HG03520 (cell line): ENCODE measurements at regions not wholly inside any gene's neighbourhood (a gene's known extent, or its start where the extent isn't known, plus 50 kb on each side); places are given as distances from the start of the nearest gene placed in this dataset.

Source experiments
- ATAC-seq: cut with Tn5 transposase; IDR thresholded peaks from one replicate; pipeline ENCODE4 v1.9.1; 2021; ENCODE audit warnings: mild to moderate bottlenecking, moderate library complexity; ENCODE audit not compliant: unreplicated experiment

DNA sequence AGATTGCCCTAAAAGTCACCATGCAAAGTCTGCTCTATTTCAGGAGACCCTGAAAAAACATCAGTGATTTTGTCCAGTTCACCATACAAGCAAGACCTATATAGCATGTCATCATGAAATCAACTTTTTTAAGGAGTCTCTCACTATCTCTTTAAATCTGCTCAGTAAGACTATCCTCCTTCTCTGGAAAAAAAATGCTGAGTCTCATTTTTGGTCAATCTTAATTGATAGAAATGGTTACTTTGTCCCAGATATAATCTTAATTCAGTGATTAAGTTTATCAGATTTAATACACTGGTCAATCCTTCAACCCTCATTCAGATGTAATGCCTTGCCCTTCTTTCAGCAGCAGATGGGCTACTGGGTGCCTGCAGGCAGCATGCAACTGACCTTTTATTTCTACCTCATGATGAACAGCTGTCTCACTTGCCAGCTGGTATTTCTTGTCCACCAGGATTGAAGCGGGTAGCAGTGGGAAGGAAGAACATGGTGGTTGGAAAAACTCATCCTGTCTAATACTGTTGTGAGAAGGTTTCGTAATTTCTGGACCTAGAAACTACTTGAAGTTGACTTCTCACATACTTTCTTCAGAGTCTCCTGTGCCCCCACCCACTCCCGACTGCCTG lies 375.3 kb downstream of the DNAH5 start:
- ATAC-seq, result no peak

DNA sequence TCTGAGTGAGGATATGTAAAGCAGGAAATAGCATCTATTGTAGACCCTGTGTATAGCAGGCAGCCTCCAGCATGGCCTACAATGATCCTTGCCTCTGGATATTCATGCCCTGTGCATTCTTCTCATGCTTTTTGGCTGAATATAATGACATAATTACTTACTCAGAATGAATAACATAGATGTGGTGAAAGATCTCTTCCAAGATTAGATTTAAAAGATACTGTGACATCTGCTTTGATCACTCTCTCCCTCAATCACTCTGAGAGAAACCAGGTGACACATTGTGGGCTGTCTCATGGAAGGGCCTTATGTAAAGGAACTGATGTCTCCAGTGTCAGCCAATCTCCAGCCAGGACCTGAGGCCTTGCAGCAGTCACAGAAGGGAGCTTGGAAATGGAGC lies 376.7 kb downstream of the DNAH5 start:
- ATAC-seq, result no peak

GRCh38 chr5:13566871-13567339 lies 377.6 kb downstream of the DNAH5 start:
- ATAC-seq, result no peak

DNA sequence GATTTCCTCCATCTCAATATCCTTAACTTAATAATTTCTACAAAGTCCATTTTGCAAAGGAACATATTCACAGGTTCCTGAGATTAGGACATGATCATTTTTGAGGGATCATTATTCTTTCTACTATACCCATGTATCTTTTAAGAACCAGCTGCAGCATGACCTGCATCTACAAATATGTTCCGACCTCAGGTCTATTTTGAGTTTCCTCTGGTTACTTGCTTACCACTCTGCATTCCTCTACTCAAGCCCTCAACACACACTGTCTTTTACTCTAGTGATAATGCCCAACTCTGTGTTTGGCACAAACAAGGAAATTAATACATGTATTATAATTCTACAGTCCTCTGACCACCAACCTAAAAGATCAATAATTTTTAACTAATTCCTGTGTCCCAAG lies 386.1 kb downstream of the DNAH5 start:
- ATAC-seq, result no peak

GRCh38 chr5:13553896-13554295 lies 390.6 kb downstream of the DNAH5 start:
- ATAC-seq, result no peak

- ATAC-seq, result no peak
Observed at GRCh38 chr5:13552361-13552760, 392.1 kb downstream of the DNAH5 start.

- ATAC-seq, result no peak
Observed at GRCh38 chr5:13551645-13552044, 392.8 kb downstream of the DNAH5 start.

DNA sequence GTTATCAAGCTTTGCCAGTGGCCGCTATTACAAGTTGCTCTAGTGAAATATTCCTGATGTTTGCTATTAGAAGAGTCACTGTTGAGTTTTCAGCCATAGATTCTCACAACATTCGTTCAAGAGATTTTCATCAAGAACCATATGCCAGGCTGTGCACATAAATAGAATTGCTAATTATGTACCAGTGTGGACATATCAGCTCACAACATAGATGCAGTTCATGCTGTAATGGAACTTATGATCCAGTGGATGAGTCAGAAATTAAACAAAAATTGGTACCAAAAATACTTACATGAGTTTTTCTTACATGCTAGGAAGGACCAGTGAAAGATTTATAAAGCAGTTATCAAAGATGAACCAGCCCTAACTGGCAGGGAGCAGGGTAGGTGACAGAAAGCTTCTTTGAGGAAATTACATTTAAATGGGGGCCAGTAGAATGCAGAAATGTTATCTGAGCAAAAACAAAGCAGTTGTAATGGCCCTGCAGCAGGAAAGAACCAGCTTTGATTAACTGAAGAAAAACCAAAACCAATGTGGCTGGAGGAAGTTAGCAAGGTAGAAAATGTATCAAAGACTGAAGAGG lies 404.2 kb downstream of the DNAH5 start:
- no peak for ATAC-seq

DNA sequence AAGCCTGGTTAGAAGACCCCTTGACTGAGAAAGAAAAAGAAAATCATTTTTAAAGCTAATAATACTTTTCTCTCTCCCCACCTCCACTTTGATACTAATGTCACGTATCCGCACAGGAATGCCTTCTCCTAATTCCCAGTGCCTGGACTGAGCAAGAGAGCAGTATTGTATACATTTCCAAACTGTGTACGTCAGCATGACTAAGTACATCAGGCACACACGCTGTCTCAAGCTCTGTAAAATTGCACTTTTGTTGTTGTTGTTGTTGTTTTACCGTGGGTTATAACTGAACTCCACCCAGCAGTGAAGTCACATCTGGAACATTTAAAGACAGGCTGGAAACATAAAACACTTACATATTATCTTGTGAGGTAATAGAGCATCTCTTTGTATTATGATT lies 407.6 kb downstream of the DNAH5 start:
- no peak for ATAC-seq

DNA sequence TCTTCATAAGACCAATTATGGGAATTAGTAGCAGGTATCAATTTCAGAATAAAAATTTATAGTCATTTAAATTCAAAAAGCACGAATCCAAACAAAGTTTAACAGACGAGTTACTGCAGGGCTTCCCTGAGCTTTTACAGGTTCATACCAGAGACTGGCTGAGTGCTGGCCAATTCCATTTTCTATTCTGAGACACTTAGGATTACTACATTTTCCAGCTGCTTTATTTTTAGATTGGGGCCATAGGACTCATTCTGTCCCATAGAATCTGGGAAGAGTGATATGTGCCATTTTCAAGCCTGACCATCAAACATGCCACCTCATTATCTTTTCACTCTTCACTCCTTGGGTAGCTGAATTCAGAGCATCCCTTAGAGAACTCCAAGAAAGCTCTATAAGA lies 410.7 kb downstream of the DNAH5 start:
- ATAC-seq, result no peak

- no peak for ATAC-seq
Observed at GRCh38 chr5:13529300-13529699, 415.2 kb downstream of the DNAH5 start.

DNA sequence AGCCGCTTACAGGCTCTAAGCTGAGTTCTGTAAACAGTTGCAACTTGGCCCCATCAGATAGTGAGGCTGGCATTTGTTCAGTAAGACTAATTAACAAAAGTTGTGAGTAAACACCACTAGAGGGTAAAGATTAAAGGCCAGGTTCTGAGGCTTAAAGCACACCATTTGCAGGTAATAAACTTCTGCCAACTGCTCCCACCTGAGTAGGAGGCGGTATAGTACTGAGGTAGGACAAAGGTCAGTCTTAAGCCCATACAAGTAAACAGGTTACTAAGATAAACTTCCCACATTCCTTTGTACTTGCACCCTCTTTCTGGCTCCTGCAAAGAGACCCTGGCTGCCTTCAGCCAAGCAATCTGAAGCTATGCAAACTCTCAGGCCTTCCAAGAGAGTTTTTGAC lies 419.6 kb downstream of the DNAH5 start:
- ATAC-seq, result no peak

GRCh38 chr5:13519131-13519530 lies 425.4 kb downstream of the DNAH5 start:
- no peak for ATAC-seq

- no peak for ATAC-seq
Observed at GRCh38 chr5:13516195-13516594, 428.3 kb downstream of the DNAH5 start.

DNA sequence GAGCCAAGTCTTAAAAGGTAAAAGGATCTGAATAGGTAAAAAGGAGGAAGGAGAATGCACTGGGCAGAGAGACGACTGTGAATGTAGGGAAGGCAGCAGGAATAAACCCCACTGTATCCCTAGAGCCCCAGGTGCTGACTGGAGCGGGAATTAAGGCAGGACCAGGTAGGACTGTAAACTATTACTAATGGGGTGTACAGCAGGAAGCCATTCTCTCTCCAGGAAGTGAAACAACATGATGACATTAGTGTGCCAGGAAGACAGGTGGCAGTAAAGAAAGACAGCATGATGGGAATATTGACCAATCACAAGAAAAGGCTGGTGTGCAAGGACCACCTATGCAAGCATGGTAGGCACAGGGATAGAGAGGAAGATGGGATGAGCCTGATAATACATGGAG lies 433.0 kb downstream of the DNAH5 start:
- no peak for ATAC-seq

DNA sequence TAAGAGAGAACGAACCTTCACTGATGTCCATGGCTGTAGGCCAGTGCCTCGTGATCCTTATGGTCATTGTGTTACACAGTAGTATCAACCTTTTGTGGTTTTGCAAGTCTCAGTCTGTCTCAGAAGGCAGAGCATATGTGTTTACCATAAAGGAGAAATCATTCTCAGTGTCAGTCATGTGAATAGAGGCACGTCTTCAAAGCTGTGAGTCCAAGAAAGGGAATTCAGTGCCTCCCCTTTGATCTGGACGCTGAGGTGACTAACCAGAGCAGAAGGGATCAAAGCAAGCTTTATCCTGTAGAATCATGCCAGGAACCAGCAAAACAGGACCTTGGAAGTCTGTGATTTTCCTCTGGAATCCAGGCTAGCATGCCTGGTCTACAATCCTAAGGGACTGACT lies 433.9 kb downstream of the DNAH5 start:
- ATAC-seq, result no peak

DNA sequence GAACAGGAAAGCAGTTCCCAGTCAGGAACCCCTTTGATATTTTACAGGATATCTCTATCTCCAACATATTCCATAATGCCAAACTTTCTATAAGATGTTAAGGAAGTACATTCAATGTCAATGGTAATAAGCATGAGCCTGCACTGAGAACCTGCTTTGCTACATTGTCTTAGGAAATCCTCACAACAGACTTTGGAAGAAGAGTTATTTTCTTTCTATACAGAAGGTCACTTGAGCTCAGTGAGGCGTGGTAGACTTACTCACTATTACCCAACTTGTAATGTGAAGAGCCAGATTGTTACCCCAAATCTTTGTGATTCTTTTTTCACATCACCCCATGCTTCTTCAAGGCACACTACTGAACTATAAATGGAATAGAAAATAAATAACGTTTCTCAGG lies 435.9 kb downstream of the DNAH5 start:
- no peak for ATAC-seq

- ATAC-seq, result no peak
Observed at GRCh38 chr5:13505326-13505725, 439.2 kb downstream of the DNAH5 start.

DNA sequence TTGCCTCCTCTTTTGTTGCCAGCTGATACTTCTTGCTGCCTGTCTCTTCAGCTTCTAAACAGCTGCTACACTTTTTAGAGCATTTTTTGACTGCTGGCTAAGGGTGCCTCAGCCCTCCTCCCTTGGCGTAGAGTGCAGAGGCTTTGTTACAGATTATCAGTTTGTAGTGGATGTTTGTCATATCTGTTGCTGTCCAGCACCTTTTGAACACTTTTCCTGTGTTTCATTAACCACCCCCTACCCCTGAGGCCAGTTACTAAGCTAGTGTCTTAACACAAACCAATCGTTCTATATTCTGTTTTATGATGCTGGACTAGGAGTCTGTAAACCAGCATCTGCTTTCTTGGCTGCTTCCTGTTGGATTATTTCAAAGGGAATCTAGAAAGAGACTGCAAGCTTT lies 441.5 kb downstream of the DNAH5 start:
- ATAC-seq, result no peak

DNA sequence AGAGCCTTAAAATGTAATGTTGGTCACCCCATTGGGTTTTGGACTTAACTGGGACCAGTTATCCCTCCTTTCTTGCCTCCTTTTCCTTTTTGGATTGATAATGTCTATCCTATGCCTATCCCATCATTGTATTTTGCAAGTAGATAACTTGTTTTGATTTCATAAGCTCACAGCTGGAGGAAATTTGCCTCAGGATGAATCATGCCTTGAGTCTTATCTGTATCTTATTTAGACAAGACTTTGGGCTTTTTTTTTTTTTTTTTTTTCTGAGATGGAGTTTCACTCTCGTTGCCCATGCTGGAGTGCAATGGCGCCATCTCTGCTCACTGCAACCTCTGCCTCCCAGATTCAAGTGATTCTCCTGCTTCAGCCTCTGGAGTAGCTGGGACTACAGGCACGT lies 443.3 kb downstream of the DNAH5 start:
- ATAC-seq, result no peak

DNA sequence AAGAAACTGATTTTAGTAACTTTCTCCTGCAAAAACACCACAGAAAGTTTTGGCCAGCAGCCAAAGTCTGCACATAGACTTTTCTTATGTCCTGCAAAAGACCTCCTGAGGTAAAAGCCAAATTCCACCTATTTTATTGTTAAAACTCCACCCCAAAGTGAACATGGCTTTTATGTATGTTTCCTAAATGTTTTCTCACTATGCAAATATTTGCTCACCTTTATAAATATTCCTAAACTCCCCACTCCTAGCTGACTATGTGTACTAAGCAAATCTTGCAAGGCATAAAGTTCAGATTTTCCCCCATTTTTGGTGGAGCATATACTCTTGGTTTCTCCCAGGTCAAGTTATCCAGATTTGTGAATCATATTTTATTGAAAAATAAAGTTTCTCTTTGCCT lies 446.2 kb downstream of the DNAH5 start:
- no peak for ATAC-seq

- no peak for ATAC-seq
Observed at GRCh38 chr5:13488254-13488931, 456.1 kb downstream of the DNAH5 start.
